OCI-LY7 (cell line): ENCODE measurements at regions not wholly inside any gene's neighbourhood (a gene's known extent, or its start where the extent isn't known, plus 50 kb on each side); places are given as distances from the start of the nearest gene placed in this dataset.

Experiments
- BruUV-seq: library from RNA; stranded (reverse); fragments of 400-500 nt; replicated peaks from 2 replicates; lab custom pipeline; 2021; lab: Mats Ljungman, UMichigan
- CTCF ChIA-PET: fragments of 300-600 bp; sonication (Branson Sonifier 250); formaldehyde crosslinking; loops from one replicate; lab custom pipeline; 2022; ENCODE audit warnings: antibody characterized with exemption; ENCODE audit not compliant: unreplicated experiment; lab: Charles Lee
- POLR2A ChIA-PET: fragments of 300-600 bp; sonication (Branson Sonifier 250); formaldehyde crosslinking; loops from one replicate; lab custom pipeline; 2022; ENCODE audit warnings: antibody characterized with exemption; lab: Charles Lee
- DNase-seq: peaks from one replicate; pipeline ENCODE4 v3.0.0-alpha.2; 2015; ENCODE audit warnings: low spot score
- H2AFZ ChIP-seq: fragments of 200-600 bp; sonication (generic), shearing (Covaris generic); 2 replicates; pipeline ENCODE4 v1.6.1; 2014; ENCODE audit warnings: mild to moderate bottlenecking, antibody characterized with exemption, low read length, moderate library complexity
- H3K27ac ChIP-seq: fragments of 200-600 bp; sonication (generic); 2 replicates; pipeline ENCODE4 v1.5.1; 2014; ENCODE audit warnings: mixed run types, low read depth, mild to moderate bottlenecking, moderate library complexity, low read length, inconsistent platforms; ENCODE audit not compliant: poor library complexity, severe bottlenecking
- H3K36me3 ChIP-seq: fragments of 200-600 bp; sonication (generic); 2 replicates; pipeline ENCODE4 v1.6.1; 2014; ENCODE audit warnings: mild to moderate bottlenecking, antibody characterized with exemption, low read length, moderate library complexity, mixed read lengths; ENCODE audit not compliant: insufficient read depth
- H3K4me1 ChIP-seq: fragments of 200-600 bp; sonication (generic); 2 replicates; pipeline ENCODE4 v1.5.1; 2014; ENCODE audit warnings: mild to moderate bottlenecking, low read length; ENCODE audit not compliant: insufficient read depth, poor library complexity, severe bottlenecking
- H3K4me2 ChIP-seq: fragments of 200-600 bp; sonication (generic); 2 replicates; pipeline ENCODE4 v1.6.1; 2014; ENCODE audit warnings: mild to moderate bottlenecking, low read length
- H3K4me3 ChIP-seq: fragments of 200-600 bp; sonication (generic); 2 replicates; pipeline ENCODE4 v1.5.1; 2014; ENCODE audit warnings: mild to moderate bottlenecking, low read depth, low read length; ENCODE audit not compliant: poor library complexity, severe bottlenecking
- H3K79me2 ChIP-seq: fragments of 200-600 bp; sonication (generic); 2 replicates; pipeline ENCODE4 v1.6.1; 2016; ENCODE audit warnings: low read depth, mild to moderate bottlenecking, low read length, moderate library complexity, mixed read lengths; ENCODE audit not compliant: insufficient read depth
- H3K9me2 ChIP-seq: fragments of 200-600 bp; sonication (generic); 2 replicates; pipeline ENCODE4 v1.6.1; 2016; ENCODE audit warnings: mild to moderate bottlenecking, low read length, mixed read lengths; ENCODE audit not compliant: insufficient read depth
- H3K9me3 ChIP-seq: fragments of 200-600 bp; sonication (generic); 2 replicates; pipeline ENCODE4 v1.6.1; 2014; ENCODE audit warnings: mild to moderate bottlenecking, mixed run types, low read length, mixed read lengths
- H4K20me1 ChIP-seq: fragments of 200-600 bp; sonication (generic); 2 replicates; pipeline ENCODE4 v1.6.1; 2014; ENCODE audit warnings: mild to moderate bottlenecking, antibody characterized with exemption, low read length, moderate library complexity, mixed read lengths; ENCODE audit not compliant: insufficient read depth
- EZH2phosphoT487 ChIP-seq: fragments of 200-600 bp; sonication (generic); IDR thresholded peaks from 2 replicates; pipeline ENCODE4 v1.6.1; 2018; ENCODE audit warnings: low read depth, borderline replicate concordance, mild to moderate bottlenecking, mixed run types, antibody characterized with exemption, low read length, moderate library complexity, mixed read lengths
- intact Hi-C: fragments of 100-400 bp; cut with micrococcal nuclease; formaldehyde crosslinking; loops from one replicate; pipeline ENCODE4 v1.10.0; 2022; ENCODE audit not compliant: unreplicated experiment
- TF ChIP-seq, protein P1 (sequence below): fragments of 200-600 bp; sonication (generic); conservative IDR thresholded peaks from 2 replicates; pipeline ENCODE4 v1.5.1; 2014; ENCODE audit warnings: mild to moderate bottlenecking, antibody characterized with exemption, low read length, moderate library complexity, mixed read lengths

DNA sequence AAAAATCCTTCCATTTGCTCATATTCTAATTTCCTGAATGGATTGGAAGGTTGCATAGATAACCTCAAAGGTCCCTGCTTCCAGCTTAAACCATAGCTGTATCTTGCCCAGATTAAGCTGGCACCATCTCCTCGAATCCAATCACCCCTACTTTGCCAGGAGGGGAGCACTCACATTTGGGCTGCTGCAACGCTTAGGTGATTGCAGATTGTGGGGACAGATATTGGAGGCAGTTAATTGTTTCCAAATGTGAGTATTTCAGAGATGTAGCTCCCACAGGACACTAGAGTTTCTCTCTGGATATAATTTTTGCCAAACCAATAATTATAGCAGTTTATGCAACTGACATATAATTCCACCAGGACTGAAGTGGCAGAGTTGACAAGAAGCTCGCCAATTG, 53.5 kb upstream of the ACSL1 start:
- Histone ChIP-seq H2AFZ (no peak overlapping the region), H3K36me3 (no peaks in the 10 kb centered on the region), H3K9me3 (no peaks in the 10 kb centered on the region), H3K27ac (no peak overlapping the region), H3K4me1 (no peaks in the 10 kb centered on the region), H3K4me3 (no peak overlapping the region), H3K4me2 (no peak overlapping the region), H3K79me2 (no peaks in the 10 kb centered on the region), H4K20me1 (no peaks in the 10 kb centered on the region), H3K9me2 (no peaks in the 10 kb centered on the region)
- intact Hi-C loops: no loop called here
- POLR2A ChIA-PET: interaction anchor here (0.7 kb wide), 1 partner anchor 31 kb away, joined by 3 read pairs; no protein-coding TSS in a partner anchor
- BruUV-seq: no TSS peak
- CTCF ChIA-PET: interaction anchor here (0.6 kb wide), 1 partner anchor 45 kb away, joined by 3 read pairs; no protein-coding TSS in a partner anchor
- no peak for TF ChIP-seq EZH2phosphoT487
- TF ChIP-seq, protein P1, sequence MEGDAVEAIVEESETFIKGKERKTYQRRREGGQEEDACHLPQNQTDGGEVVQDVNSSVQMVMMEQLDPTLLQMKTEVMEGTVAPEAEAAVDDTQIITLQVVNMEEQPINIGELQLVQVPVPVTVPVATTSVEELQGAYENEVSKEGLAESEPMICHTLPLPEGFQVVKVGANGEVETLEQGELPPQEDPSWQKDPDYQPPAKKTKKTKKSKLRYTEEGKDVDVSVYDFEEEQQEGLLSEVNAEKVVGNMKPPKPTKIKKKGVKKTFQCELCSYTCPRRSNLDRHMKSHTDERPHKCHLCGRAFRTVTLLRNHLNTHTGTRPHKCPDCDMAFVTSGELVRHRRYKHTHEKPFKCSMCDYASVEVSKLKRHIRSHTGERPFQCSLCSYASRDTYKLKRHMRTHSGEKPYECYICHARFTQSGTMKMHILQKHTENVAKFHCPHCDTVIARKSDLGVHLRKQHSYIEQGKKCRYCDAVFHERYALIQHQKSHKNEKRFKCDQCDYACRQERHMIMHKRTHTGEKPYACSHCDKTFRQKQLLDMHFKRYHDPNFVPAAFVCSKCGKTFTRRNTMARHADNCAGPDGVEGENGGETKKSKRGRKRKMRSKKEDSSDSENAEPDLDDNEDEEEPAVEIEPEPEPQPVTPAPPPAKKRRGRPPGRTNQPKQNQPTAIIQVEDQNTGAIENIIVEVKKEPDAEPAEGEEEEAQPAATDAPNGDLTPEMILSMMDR: no peak
- DNase-seq: no peak

GRCh38 chr4:184882276-184882675, 56.5 kb upstream of the ACSL1 start:
- Histone ChIP-seq H3K4me1 (no peaks in the 10 kb centered on the region), H3K36me3 (no peaks in the 10 kb centered on the region), H3K9me2 (no peaks in the 10 kb centered on the region), H3K27ac (no peak overlapping the region), H4K20me1 (no peaks in the 10 kb centered on the region), H3K4me2 (no peak overlapping the region), H3K9me3 (no peaks in the 10 kb centered on the region), H2AFZ (no peak overlapping the region), H3K79me2 (no peaks in the 10 kb centered on the region), H3K4me3 (no peak overlapping the region)
- BruUV-seq: no TSS peak
- DNase-seq: no peak
- TF ChIP-seq, protein P1: no peak
- TF ChIP-seq EZH2phosphoT487: no peak
- ChIA-PET POLR2A (interaction anchor here (1.0 to 1.1 kb wide), 2 partner anchors 9 to 13 kb away, joined by 3 to 4 read pairs; no protein-coding TSS in a partner anchor), CTCF (no interaction called here)
- intact Hi-C loops: no loop called here

DNA sequence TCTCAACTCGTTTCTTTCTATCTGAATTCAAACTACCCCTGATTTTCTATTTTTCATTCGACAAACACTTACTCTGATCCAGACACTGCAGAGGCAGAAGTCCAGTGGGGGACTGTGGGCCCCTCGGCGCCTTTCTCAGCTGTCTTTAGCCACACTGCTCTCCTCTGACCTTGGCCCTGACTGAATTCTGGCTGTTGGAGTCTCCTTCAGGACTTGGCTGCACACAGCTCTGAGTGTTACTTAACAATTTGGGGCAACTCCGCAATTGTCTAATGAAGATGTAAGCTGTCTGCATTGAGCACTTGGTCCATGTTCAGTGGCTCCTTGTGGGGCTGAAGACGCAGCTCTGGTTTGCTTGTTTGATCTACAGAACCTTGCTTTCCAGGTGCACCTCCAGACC, 57.3 kb upstream of the ACSL1 start:
- H4K20me1 ChIP-seq: no peaks in the 10 kb centered on the region
- no peaks in the 10 kb centered on the region for H3K9me2 ChIP-seq
- no peak overlapping the region for H2AFZ ChIP-seq
- CTCF ChIA-PET: interaction anchor here (0.6 kb wide), 1 partner anchor 21 kb away, joined by 4 read pairs; no protein-coding TSS in a partner anchor
- BruUV-seq: no TSS peak
- no peak overlapping the region for H3K4me3 ChIP-seq
- no peaks in the 10 kb centered on the region for H3K4me1 ChIP-seq
- H3K27ac ChIP-seq: no peak overlapping the region
- no peaks in the 10 kb centered on the region for H3K36me3 ChIP-seq
- no peaks in the 10 kb centered on the region for H3K79me2 ChIP-seq
- POLR2A ChIA-PET: interaction anchor here (1.1 kb wide), 1 partner anchor 14 kb away, joined by 4 read pairs; no protein-coding TSS in a partner anchor
- H3K4me2 ChIP-seq: no peak overlapping the region
- no peak for DNase-seq
- H3K9me3 ChIP-seq: no peaks in the 10 kb centered on the region
- intact Hi-C loops: no loop called here
- TF ChIP-seq, protein P1: no peak
- TF ChIP-seq EZH2phosphoT487: no peak
